CD4-positive, alpha-beta T cell treated with Interleukin-17A for 4 hours (primary cell): ENCODE measurements at regions not wholly inside any gene's neighbourhood (a gene's known extent, or its start where the extent isn't known, plus 50 kb on each side); places are given as distances from the start of the nearest gene placed in this dataset.

Experiments used
- DNase-seq: peaks from one replicate; pipeline ENCODE4 v3.0.0-alpha.2; 2020; ENCODE audit warnings: mixed read lengths

DNA sequence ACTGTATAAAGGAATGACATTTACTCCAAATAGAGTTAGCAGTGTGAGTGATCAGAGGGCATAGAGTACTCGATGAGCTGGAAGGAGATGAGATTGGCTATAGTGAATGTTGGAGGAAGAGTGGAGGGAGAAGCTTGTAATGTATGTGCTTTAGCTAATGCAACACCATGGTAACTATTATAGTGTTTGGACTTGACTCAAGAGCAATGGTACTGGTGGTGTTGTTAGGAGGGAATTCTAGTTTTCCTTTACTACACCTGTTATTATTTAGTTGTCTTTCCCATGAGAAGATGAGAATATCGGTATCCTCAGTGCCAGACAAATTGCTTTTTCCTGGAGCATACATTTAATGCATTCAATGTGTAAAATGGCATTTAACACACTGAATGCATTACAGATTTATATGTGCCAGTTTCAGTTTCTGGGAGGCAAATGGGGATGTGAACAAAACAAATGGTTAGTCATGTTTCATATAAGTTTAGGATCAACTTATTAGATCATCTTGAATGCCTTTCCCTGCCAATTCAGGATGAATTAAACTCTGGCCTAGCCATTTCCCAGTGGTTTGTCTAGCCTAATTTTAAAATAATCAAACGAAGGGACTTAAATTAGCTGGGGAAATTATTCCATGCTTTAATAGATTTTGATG lies 291.1 kb upstream of the ADAMTS5 start:
- DNase-seq: no peak

DNA sequence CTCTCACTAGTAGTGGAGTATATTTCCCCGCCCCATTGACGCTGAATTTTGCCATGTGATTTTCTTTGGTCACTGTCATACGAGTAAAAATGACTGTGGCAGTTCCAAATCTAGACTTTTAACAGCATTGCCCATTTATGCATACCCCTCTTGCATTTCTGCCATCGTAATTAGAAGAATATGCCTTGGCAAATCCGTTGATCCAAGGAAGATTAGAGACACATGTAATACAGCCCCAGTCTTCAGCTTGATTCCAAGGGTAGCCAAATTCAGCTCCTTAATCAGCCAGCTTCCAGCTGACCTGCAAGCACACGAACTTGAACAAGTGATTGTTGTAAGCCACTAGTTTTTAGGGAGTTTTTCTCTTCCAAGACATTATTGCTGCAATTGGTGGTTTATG lies 290.3 kb upstream of the ADAMTS5 start:
- no peak for DNase-seq

DNA sequence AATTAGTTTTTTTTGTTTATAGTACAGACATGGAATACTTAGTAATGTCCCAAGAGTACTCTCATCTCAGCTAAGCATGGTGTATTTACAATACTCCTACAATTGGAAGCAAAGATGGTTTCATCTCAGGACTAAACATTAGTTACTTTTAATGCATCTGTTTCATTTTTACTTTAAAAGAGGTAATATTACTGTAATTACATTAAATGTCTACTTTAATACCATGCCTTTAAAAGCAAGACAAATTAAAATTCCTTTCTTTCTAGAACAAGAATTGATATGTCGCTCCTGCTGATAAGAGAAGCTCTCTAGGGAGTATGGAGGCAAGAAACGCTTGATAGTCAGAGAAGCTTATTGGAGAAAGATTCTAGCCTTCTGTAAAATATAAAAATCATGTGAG lies 284.9 kb upstream of the ADAMTS5 start:
- no peak for DNase-seq

DNA sequence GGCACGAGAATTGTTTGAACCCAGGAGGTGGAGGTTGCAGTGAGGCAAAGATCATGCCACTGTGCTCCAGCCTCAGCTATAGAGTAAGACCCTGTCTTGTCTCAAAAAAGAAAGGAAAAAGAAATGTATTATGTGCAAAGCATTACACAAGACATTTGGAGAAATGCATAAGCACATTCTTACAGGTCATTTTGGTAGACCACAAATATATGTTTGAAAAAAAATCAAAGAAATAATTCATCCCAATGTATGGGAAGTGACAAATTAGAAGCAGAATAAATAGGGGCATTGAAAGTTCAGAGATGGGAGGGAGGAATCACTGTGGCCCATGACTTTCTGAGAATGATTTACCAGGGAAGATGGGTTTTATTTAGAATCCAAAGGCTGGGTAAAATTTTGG lies 283.5 kb upstream of the ADAMTS5 start:
- no peak for DNase-seq

DNA sequence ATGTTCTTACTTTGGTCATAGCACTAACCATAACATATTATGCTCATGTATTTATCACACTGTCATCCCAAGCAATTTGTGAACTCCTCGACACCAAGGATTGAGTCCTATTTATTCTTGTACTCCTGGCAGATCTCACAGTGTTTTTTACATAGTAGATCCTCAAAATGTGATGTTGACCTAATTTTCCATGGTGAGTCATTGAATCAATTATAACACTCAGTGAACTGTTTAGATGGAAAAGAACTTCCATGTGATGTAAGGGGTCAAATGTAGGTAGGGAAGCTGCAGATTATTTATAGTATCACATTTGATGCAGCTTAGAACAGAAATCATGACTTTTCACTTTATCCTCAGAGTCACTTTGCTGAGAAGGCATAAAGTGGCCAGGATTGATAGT lies 281.9 kb upstream of the ADAMTS5 start:
- DNase-seq: no peak

DNA sequence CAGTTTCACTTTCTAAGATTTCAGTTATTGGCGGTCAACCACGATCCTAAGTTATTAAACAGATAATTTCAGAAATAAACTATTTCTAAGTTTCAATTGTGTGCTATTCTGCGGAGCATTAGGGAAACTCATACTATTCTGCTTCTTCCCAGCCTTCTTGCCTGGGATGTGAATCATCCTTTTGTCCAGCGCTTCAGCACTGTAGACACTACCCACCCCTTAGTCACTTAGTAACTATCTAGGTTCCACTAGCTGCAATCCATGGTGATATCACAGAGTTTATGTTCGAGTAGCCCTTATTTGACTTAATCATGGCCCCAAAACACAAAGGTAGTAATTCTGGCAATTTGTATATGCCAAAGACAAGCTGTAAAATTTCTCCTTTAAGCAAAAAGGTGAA lies 279.9 kb upstream of the ADAMTS5 start:
- DNase-seq: no peak

DNA sequence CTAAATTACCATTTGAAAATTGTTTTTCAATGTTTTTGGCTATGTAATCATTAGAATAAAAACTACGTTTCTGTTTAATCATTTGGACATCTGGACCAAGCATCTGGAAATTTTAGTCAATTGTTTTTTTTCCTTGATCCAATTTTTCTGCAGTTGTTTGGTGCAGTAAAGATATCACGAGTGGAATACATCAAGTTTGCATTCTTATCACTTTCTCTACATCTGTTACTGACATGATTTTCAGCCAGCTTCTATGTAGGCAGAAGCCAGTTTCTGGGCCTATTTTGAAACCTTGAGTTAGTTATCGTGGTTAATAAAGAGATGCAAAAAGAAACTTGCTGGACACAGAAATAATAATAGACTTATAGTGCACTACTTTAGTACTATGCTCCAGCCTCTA lies 277.9 kb upstream of the ADAMTS5 start:
- no peak for DNase-seq

DNA sequence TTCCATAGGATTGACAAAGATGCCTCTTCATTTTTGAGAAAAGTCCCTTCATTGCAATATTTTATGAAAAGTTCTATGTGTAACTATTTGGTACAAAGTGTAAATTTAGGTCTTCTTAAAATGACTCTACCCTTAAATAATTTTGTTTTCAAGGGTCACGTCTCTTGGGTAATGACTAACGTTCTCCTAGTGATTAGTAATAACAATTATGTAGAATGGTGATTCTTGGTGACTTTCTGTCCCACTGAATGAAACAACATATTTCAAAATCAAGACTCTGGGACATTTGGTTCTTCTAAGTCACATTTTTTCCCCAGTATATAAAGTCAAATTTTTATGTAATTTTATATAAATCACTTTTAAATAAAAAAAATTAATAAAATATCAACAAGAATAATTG lies 277.5 kb upstream of the ADAMTS5 start:
- no peak for DNase-seq

DNA sequence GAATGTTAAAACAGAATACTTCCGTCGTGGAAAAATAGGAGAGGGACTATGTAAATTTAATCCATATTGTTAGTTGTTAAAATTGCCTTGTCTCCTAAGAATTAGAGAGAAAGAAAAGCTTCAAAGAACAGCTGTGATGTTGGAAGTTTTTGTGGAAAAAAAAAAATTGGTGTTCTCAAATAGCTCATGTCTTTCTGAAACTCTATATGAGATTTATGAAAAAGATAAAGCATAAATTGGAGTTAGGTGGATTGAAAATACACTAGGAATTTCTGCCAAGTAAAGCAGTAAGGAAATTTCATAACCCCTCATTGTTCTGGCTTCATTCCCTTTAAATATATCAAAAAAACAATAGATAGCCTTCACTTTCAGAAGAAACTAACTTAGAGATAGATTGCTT lies 274.0 kb upstream of the ADAMTS5 start:
- no peak for DNase-seq

DNA sequence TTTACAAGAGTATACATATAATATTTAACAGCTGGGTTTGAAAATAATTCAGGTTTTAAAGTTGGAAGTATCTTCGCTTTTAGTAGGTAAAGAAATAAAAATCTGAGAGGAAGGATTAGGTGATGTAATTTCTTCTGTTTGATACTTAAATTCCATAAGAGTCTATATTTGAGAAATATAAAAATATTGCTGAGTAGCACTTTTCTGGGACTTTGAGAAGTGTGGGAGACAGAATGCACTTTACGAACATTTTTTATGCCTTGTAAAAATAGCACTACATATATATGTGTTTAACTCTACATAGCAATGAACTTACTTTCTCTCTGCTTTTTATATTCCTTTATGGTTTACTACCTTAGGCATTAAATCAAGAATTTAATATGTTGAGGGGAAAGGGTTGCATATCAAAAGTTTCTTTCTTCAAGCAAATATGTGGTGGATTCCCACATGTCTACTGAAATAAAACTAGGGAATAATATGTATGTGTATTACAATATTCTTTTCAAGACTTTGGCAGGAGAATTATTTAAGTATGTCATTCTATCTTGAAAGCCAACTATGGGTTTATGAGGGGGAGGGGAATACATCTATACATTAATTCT lies 266.7 kb upstream of the ADAMTS5 start:
- DNase-seq: no peak

DNA sequence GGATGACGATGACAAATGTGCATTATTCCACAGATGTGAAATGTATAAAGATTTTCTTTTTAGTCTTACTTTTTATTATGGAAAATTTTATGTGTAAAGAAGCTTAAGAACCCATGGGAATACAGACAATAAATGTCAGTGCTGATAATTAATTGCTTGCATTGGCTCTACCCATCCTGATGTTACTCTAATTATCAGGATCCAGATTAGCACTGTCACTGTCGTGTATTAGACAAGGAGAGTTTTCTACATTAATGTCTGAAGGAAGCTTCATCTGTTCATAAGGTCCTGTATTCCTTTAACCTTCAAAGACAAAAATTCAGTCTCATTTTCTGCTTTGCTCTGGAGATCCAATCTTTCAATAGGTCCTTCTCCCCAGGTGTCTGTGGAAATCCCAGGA lies 259.1 kb upstream of the ADAMTS5 start:
- DNase-seq: no peak

DNA sequence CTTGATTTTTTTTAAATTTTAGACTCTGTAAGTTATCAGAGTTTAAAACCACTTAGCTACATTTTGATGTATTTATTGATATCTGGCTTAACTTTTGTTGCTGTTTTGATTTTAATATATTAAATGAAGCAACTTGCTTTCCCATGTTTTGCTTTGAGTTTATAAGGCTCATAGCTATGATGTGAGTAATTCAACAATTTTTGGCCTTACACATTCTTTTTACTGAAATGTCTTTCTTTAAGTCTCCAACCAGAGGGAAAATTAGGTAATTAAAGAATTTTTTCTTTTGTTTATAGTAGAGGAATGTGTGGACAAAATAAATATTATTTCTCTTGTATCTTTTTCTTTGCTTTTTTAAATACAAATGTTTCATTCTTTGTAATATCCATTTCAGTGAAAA lies 258.3 kb upstream of the ADAMTS5 start:
- no peak for DNase-seq

DNA sequence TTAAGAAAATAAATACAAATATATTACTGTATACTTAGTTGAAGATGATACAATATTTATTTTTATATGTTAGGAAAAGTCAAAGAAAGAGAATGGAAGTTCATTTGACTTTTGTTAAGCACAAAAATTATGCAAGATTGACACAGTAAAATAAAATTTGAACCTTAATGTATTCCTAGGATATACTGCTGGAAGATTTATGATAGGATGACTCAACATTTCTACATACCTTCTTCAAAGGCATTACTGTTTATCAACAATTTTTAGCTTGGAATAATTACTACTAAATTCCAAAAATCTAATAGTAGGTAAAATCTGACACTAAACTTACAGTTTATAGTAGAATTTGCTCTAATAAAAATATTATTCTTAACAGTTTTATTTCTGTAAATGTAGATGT lies 257.3 kb upstream of the ADAMTS5 start:
- no peak for DNase-seq

DNA sequence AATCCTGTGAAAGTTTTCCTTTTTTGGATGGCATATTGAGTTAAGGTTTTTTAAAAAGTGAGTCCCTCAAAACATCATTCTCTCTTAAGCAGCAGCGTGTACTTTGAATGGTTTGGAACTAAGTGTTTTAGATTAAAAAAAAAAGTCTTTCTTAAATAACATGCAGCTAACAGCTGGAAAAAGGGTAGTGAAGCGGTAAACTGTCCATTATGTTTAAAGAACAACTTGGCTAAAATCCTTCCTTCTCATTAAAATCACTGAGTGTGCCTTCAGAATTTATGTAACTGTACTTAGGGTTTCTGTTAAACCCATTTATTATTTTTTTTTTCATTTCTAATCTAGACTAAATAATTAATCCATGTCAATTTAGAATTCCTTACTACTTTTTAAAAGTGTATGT lies 254.2 kb upstream of the ADAMTS5 start:
- DNase-seq: no peak

DNA sequence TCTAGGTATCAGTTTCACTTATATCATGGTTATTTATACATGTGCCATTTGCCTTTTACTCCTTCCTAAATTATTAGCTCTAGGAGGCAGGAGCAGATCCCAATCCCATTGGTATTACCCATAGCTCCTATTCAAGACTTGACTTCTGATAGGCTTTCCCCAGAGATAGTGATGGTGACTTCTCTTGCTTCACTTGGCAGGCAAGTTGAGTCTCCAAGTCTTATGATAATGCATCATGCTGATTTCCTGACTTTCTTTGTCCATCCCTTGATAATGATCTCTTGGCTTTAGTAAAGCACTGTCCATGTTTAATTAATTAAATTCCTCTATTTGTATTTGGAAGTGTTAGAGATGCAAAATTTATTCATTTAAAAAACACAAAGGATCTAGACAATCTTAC lies 253.5 kb upstream of the ADAMTS5 start:
- DNase-seq: no peak

DNA sequence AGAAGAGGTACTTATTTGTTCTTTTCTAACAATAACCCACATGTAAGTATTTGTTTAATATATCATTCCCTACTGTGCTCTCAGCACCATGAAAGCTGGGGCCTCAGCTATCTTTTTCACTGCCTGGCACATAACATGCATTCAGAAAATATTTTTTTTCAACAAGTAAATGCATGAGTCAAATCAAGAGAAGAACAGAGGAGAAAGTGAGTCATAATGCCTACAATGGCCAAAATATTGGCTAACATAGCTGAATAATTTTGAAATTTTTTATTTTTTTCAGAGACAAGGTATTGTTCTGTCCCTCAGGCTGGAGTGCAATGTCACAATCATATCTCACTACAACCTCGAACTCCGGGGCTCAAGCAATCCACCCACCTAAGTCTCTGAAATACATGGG lies 252.2 kb upstream of the ADAMTS5 start:
- DNase-seq: no peak

DNA sequence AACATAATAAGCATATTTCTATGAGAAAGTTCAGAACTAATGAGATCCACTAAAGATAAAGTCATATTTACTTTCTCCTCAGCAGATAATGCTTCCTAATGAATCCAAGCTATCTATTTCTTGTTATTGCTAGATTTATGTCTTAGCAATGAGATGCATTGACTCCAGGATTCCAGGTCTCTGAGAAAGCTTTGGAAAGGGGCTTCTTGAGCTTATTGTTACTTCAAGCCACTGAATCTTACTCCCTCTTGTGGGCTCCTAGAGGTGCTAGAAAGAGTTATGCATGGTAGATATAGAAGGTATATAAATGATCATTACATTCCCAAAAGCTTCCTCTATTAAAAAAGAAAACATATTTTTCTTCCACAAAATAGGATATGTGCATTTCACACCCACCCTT lies 246.4 kb upstream of the ADAMTS5 start:
- DNase-seq: no peak

DNA sequence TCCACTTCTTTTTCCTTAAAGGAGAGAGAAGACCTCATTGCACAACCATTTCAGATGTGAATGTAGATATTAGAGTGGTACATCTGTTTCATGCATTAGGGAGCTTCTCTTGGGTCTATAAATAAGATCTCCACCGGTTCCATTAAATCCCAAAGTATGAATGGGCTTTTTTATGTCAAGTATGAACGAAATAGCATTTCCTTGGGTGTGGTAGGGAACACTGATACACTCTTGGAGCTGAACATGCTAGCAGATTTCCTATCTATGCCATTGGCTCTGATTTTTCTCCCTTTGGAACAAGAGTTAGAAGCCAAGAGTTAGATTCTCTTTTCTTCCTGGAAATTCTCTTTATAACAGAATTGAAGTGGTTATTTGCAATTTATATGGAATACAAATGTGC lies 245.6 kb upstream of the ADAMTS5 start:
- DNase-seq: no peak

DNA sequence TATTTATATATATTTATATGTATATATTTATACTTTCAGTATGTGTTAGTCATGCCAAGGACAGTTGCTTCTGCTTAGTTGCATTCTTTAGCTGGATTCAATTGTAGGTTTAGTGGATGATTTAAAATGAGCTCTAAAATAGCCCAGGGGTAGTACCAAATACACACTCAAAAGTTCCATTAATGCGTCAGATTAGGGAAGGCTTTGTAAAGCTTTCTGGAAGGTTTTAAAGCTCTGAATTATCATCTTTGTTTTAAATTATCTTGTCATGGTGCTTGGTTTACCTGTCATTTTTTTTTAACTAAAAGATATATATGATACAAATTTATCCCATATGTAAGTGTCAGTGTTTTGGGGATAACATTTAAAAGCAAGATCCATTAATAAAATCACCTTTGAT lies 242.7 kb upstream of the ADAMTS5 start:
- DNase-seq: no peak

DNA sequence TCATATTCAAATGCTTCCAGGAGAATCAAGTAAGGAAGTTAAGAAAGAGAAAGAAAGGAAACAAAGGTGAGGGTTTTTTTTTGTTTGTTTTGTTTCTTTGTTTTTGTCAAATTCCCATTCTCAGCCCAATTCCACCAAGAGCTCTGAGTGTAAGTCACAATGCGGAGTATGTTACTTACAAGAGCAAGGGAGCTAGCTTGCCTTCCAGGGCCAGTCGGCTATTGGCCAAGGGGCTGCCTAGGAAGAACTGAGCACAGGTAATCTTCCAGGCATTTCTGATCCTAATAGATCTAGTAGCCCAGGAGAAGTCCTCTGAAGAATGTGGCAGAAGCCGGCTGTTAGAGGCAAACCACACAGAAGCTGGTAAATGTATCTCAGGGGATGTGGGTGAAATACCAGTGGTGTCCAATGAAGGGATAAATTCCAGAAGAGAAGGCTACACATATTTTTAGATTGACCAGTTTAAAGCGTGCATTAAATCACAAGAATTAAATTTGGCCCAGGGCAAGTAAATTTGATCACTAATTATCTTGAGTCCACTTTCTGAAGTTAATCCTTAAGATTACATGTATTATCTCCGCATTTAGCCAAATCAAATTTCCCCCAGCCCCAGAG lies 239.6 kb upstream of the ADAMTS5 start:
- no peak for DNase-seq

DNA sequence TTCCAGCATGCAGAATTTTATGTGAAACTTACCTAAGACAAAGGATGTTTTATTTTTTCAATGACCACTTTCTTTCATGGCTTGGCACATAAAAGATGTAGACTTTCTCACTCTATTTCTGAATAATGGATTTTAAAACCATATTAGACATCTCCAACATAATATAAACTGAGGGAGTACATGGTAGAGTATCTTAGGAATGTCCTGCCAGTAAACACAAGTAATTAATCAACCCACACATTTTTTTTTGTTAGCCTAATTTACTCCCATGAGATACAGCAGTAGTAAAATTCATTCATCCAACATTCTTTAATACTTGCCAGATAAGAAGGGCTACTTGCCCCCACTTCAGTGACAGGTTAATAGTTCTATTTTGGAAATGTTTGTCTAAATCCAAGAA lies 235.4 kb upstream of the ADAMTS5 start:
- DNase-seq: no peak

DNA sequence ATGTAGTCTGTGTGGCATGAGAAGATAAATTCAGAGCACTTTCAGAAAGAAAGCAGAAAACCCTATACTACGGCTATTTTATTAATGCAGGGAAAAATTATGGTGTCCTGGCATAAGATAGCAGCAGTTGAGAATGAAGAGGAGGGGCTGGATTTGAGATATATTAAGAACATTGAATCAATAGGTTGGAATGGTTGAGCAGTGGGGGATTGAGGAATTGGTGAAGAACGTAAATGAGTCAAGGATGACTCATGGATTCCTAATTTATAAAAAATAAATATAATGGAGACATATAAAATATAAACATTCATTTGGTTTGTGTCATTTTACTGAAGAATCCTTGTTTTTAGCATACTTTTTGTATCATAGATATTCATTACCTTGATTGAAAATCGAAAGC lies 234.3 kb upstream of the ADAMTS5 start:
- no peak for DNase-seq

DNA sequence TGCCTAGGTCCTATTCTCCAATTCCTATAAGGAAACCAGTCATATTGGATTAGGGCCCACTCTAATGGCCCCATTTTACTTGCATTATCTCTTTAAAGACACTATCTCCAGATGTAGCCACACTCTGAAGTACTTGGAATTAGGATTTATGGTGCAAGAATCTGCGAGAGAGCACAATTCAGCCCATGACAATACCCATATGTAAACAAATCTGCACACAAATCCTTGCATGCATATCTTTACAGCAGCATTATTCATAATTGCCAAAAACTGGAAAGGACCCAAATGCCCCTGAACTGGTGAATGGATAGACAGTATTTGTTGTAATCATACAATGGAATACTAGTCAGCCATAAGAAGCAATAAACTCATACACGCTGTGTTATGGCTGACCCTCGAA lies 229.8 kb upstream of the ADAMTS5 start:
- DNase-seq: no peak

DNA sequence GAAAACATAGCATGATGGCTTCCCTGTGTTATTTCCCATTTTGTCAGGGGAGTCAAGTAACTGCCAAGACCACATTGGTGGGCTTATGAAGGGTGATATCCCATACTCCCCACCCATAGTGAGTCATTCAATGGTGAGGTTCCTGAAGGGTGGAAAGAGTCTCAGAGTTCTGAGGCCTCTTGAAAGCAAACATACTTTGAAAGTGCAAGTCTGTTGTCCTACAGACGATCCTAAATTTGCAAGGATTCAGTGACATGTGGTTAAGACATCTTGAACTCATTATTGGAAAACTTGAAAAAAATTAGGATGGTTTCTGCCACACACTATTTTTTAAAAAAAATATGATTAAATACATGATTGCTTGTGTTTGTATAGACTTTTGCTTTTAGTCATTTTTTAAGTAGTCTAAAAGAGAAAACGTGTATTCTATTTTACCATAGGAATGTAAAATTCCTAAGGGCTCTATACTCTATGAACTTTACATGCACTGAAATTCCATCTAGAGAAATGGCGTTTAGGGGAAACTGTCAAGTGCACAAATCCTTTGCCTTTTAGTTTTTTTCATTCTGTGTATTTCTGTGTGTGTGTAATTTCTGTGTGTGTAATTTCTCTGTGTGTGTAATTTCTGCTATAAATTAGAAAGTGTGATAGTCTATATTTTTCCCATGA lies 225.5 kb upstream of the ADAMTS5 start:
- no peak for DNase-seq
